ENCODE measurements at regions not wholly inside any gene's neighbourhood (a gene's known extent, or its start where the extent isn't known, plus 50 kb on each side); places are given as distances from the start of the nearest gene placed in this dataset.

- TF ChIP-seq ZNF462 (CRISPR knock-in tag; IDR thresholded peaks at IDR 0.05) = no peak
- TF ChIP-seq CREB1 (CRISPR knock-in tag; IDR thresholded peaks at IDR 0.05; ENCODE audit: low read depth) = no peak
- TF ChIP-seq CTCF (conservative IDR thresholded peaks at IDR 0.05; ENCODE audit: low read depth in 2 of 2) = no peak
These were observed 87.0 kb upstream of the ADGRF1 start (continued) for GRCh38 chr6:47129129-47129528.

- peaks cover 6% of the 10 kb centered on the region; the same call in 1 of the 2 replicates for H3K9me2 ChIP-seq (ENCODE audit: insufficient read depth)
- Mint-ChIP-seq H3K9me3 (no peaks in the 10 kb centered on the region; the same call in 2 of the 3 replicates), H3K4me3 (no peak overlapping the region), H3K27ac (peak overlapping the region; percentile 42; the same call in 1 of the 2 replicates), H3K36me3 (ENCODE audit: low read depth) (no peaks in the 10 kb centered on the region), H3K4me1 (peaks cover 15% of the 10 kb centered on the region), H3K27me3 (ENCODE audit: insufficient read depth, low read depth, poor library complexity) (peaks cover 1% of the 10 kb centered on the region)
- no peak overlapping the region for H3K27ac ChIP-seq (ENCODE audit: low read depth)
- no peaks in the 10 kb centered on the region for H3K79me2 ChIP-seq (replicated peaks; ENCODE audit: insufficient read depth)
- no peaks in the 10 kb centered on the region for H3K36me3 ChIP-seq (ENCODE audit: insufficient read depth)
- no peak overlapping the region for H3K4me3 ChIP-seq
- H3K4me1 ChIP-seq (ENCODE audit: insufficient read depth) = peaks cover 8% of the 10 kb centered on the region; the same call in 1 of the 2 replicates
- peak overlapping the region; percentile 90; the same call in 1 of the 2 replicates for H2AFZ ChIP-seq
- ATAC-seq (peak; percentile 82), DNase-seq (ENCODE audit: low spot score) (peak; percentile 62)
- no peaks in the 10 kb centered on the region for H3K27me3 ChIP-seq (ENCODE audit: insufficient read depth)
- no peak overlapping the region for H3K4me2 ChIP-seq
- H4K20me1 ChIP-seq (replicated peaks; ENCODE audit: insufficient read depth) = no peaks in the 10 kb centered on the region
- no peaks in the 10 kb centered on the region for H3F3A ChIP-seq (replicated peaks; ENCODE audit: low read depth)
- TF ChIP-seq STAT1 (IDR thresholded peaks at IDR 0.05; ENCODE audit: unreplicated experiment) (no peak), POLR2AphosphoS5 (IDR thresholded peaks at IDR 0.05; ENCODE audit: low read depth) (no peak), ETS1 (IDR thresholded peaks at IDR 0.05) (no peak), ZNF331 (CRISPR knock-in tag; IDR thresholded peaks at IDR 0.05; ENCODE audit: low read depth) (no peak), CTCF (conservative IDR thresholded peaks at IDR 0.05; ENCODE audit: low read depth in 2 of 2) (no peak), EZH2 (IDR thresholded peaks at IDR 0.05; ENCODE audit: low read depth, unreplicated experiment) (no peak)
These were observed 84.7 kb upstream of the ADGRF1 start for GRCh38 chr6:47126647-47127391.

Data from GM23338 (cell line).